ENCODE measurements at regions not wholly inside any gene's neighbourhood (a gene's known extent, or its start where the extent isn't known, plus 50 kb on each side); places are given as distances from the start of the nearest gene placed in this dataset.
A peak's percentile ranks its signal among the peaks of the same experiment; 100 is the strongest.
"Not testable (repeated sequence)": the region's sequence is repeated elsewhere in the genome, so short reads cannot be mapped to it uniquely, and the experiment has no call there.

DNA sequence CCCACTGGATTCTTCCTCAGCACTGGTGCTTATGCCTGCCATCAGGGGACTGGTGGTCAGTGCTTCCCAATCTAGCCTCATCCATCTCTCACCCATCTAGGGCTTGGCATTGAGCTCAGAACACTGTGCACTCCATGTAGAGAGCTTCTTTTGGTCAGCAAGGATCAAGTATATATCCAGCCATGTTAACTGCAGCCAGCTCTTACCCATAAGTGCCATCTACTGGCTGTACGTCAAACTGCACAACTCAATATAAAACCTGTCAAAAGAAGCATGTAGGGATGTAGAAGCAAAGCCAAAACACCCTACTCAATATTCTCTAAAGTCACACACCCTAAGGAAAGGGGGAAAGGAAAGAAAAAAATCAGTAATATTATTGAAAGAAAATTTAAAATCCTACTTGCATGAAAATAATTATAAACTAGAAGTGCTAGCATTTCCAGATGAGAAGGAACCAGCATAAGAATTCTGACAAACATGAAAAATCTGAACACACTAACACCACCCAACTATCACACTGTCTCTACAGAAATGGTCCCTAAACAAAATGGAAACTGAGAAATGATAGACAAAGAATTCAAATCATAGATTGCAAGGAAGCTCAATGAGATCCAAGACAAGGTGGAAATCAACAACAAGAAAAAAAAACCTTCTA, 531.1 kb upstream of the STEAP1 start (continued):
- no peak for TF ChIP-seq E2F5 (CRISPR knock-in tag; IDR thresholded peaks at IDR 0.05)
- peak; percentile 33 to 57; a peak in 3 of 4 replicates for TF ChIP-seq RAD21 (CRISPR knock-in tag; conservative IDR thresholded peaks at IDR 0.05 in 1 of 2, IDR thresholded peaks at IDR 0.05 in 1 of 2)

GRCh38 chr7:89624155-89624554, 530.1 kb upstream of the STEAP1 start:
- H3K36me3 ChIP-seq (ENCODE audit: control insufficient read depth, insufficient read depth, low read length); H2AFZ ChIP-seq (ENCODE audit: low read depth, low read length); CTCF ChIA-PET (ENCODE audit: low intra/inter-chr PET ratio); H4K20me1 ChIP-seq (replicated peaks; ENCODE audit: control insufficient read depth, insufficient read depth, low read length); H3K79me2 ChIP-seq (ENCODE audit: control insufficient read depth, insufficient read depth, low read length); FAIRE-seq; H3K27ac ChIP-seq (ENCODE audit: extremely low read depth, low read depth, low read length); H3K4me3 ChIP-seq; POLR2A ChIA-PET; H3K9ac ChIP-seq (ENCODE audit: insufficient read depth in 1 of 2, low read depth in 2 of 2, low read length in 2 of 2); H3K4me2 ChIP-seq (ENCODE audit: insufficient read depth, low read length); H3K9me3 ChIP-seq (replicated peaks; ENCODE audit: control insufficient read depth, insufficient read depth, low read depth, low read length); ATAC-seq; H3K27me3 ChIP-seq (ENCODE audit: control insufficient read depth in 2 of 2, insufficient read depth in 2 of 2, low read length in 2 of 2); H3K4me1 ChIP-seq (replicated peaks in 1 of 2; ENCODE audit: control insufficient read depth in 2 of 2, insufficient read depth in 2 of 2, low read length in 2 of 2); H3K9me1 ChIP-seq (ENCODE audit: control insufficient read depth, insufficient read depth, low read length); DNase-seq (ENCODE audit: extremely low read depth in 1 of 4, low spot score in 3 of 4); BruUV-seq (replicated peaks): not testable (repeated sequence)
- in situ Hi-C loops (cut with MboI): loop anchor here (10.0 kb wide), 1 partner anchor 1079 kb away; no protein-coding TSS in a partner anchor
- 2% methylated on average over 5 of the region's 5 CpGs for WGBS (ENCODE audit: insufficient coverage, low coverage, missing lambda C conversion rate)
- intact Hi-C loops (cut with micrococcal nuclease): loop anchor here (5.0 kb wide), 1 partner anchor 1382 kb away; no protein-coding TSS in a partner anchor

Measured in K562 (cell line).